GM19372 (cell line): ENCODE measurements at regions not wholly inside any gene's neighbourhood (a gene's known extent, or its start where the extent isn't known, plus 50 kb on each side); places are given as distances from the start of the nearest gene placed in this dataset.
"Not testable (repeated sequence)": the region's sequence is repeated elsewhere in the genome, so short reads cannot be mapped to it uniquely, and the experiment has no call there.

Experiments used
- ATAC-seq: cut with Tn5 transposase; IDR thresholded peaks from one replicate; pipeline ENCODE4 v1.9.1; 2021; ENCODE audit warnings: mild to moderate bottlenecking, low read depth, moderate library complexity; ENCODE audit not compliant: unreplicated experiment

GRCh38 chr14:28820677-28821076 lies 54.1 kb downstream of the FOXG1 start:
- ATAC-seq: no peak

GRCh38 chr14:28821993-28822392 lies 55.4 kb downstream of the FOXG1 start:
- ATAC-seq: no peak

GRCh38 chr14:28823245-28823644 lies 56.7 kb downstream of the FOXG1 start:
- no peak for ATAC-seq

- no peak for ATAC-seq
Measured at GRCh38 chr14:28830115-28830534, 63.5 kb downstream of the FOXG1 start.

- ATAC-seq: peak; percentile 95
Measured at GRCh38 chr14:28831126-28831525, 64.5 kb downstream of the FOXG1 start.

- ATAC-seq: not testable (repeated sequence)
Measured at GRCh38 chr14:28842569-28842968, 76.0 kb downstream of the FOXG1 start.

- ATAC-seq: no peak
Measured at GRCh38 chr14:28867571-28867970, 101.0 kb downstream of the FOXG1 start.

- ATAC-seq: no peak
Measured at GRCh38 chr14:28870033-28870564, 103.5 kb downstream of the FOXG1 start.

GRCh38 chr14:28875934-28876571 lies 109.5 kb downstream of the FOXG1 start:
- ATAC-seq: no peak

- no peak for ATAC-seq
Measured at GRCh38 chr14:28876572-28876945, 110.0 kb downstream of the FOXG1 start.

GRCh38 chr14:28877923-28878322 lies 111.3 kb downstream of the FOXG1 start:
- no peak for ATAC-seq

- ATAC-seq: no peak
Measured at GRCh38 chr14:28879573-28879996, 113.0 kb downstream of the FOXG1 start.

- ATAC-seq: no peak
Measured at GRCh38 chr14:28886940-28887339, 120.4 kb downstream of the FOXG1 start.

GRCh38 chr14:28895389-28895788 lies 128.8 kb downstream of the FOXG1 start:
- no peak for ATAC-seq

GRCh38 chr14:28896337-28896736 lies 129.8 kb downstream of the FOXG1 start:
- no peak for ATAC-seq

- ATAC-seq: no peak
Measured at GRCh38 chr14:28901631-28902030, 135.0 kb downstream of the FOXG1 start.

GRCh38 chr14:28902930-28903329 lies 136.3 kb downstream of the FOXG1 start:
- no peak for ATAC-seq

- ATAC-seq: no peak
Measured at GRCh38 chr14:28911521-28911920, 144.9 kb downstream of the FOXG1 start.

- no peak for ATAC-seq
Measured at GRCh38 chr14:28913056-28913455, 146.5 kb downstream of the FOXG1 start.

- ATAC-seq: no peak
Measured at GRCh38 chr14:28926122-28926521, 159.5 kb downstream of the FOXG1 start.

GRCh38 chr14:28931999-28932398 lies 165.4 kb downstream of the FOXG1 start:
- no peak for ATAC-seq

GRCh38 chr14:28936601-28937000 lies 170.0 kb downstream of the FOXG1 start:
- ATAC-seq: no peak

- ATAC-seq: no peak
Measured at GRCh38 chr14:28941758-28942157, 175.2 kb downstream of the FOXG1 start.
